Stimulated activated naive CD8-positive, alpha-beta T cell treated with anti-CD3 and anti-CD28 coated beads, Interleukin-15, amount 100 ng/mL, for 72 hours (primary cell): ENCODE measurements at regions not wholly inside any gene's neighbourhood (a gene's known extent, or its start where the extent isn't known, plus 50 kb on each side); places are given as distances from the start of the nearest gene placed in this dataset.
A peak's percentile ranks its signal among the peaks of the same experiment; 100 is the strongest.

Source experiments
- ATAC-seq: fragments of 150-1000 bp; cut with Tn5 transposase; 2 replicates; pipeline ENCODE4 v1.10.0; 2021; ENCODE audit warnings: mild to moderate bottlenecking, moderate library complexity
- DNase-seq, 2 donors: peaks; one replicate each; pipeline ENCODE4 v3.0.0; 2021 to 2022
- H3K27ac Mint-ChIP-seq, 2 donors: one replicate each; pipeline ENCODE4 v1.8.0; 2022; ENCODE audit warnings: mild to moderate bottlenecking in 2 of 2, mixed read lengths in 2 of 2, moderate library complexity in 2 of 2
- H3K27me3 Mint-ChIP-seq: one replicate; pipeline ENCODE4 v1.8.0; 2022; ENCODE audit warnings: mixed read lengths
- H3K4me1 Mint-ChIP-seq: one replicate; pipeline ENCODE4 v1.8.0; 2022; ENCODE audit warnings: mild to moderate bottlenecking, mixed read lengths
- H3K4me3 Mint-ChIP-seq, 2 donors: one replicate each; pipeline ENCODE4 v1.8.0; 2022; ENCODE audit warnings: mild to moderate bottlenecking in 2 of 2, mixed read lengths in 2 of 2, moderate library complexity in 1 of 2
- H3K9me3 Mint-ChIP-seq, 2 donors: one replicate each; pipeline ENCODE4 v1.8.0; 2022; ENCODE audit warnings: mixed read lengths in 2 of 2

- Mint-ChIP-seq H3K27ac (no peak overlapping the region), H3K27me3 (peaks cover 31% of the 10 kb centered on the region), H3K4me1 (no peaks in the 10 kb centered on the region), H3K9me3 (no peaks in the 10 kb centered on the region), H3K4me3 (no peak overlapping the region)
- no peak for DNase-seq
- ATAC-seq = no peak
Observed at GRCh38 chr20:1792274-1792673, 102.9 kb upstream of the SIRPA start.

GRCh38 chr20:1790386-1790785 is 104.8 kb upstream of the SIRPA start:
- Mint-ChIP-seq H3K4me1 (no peaks in the 10 kb centered on the region), H3K27ac (no peak overlapping the region), H3K4me3 (no peak overlapping the region), H3K27me3 (peaks cover 42% of the 10 kb centered on the region), H3K9me3 (no peaks in the 10 kb centered on the region)
- no peak for DNase-seq
- ATAC-seq = no peak

DNA sequence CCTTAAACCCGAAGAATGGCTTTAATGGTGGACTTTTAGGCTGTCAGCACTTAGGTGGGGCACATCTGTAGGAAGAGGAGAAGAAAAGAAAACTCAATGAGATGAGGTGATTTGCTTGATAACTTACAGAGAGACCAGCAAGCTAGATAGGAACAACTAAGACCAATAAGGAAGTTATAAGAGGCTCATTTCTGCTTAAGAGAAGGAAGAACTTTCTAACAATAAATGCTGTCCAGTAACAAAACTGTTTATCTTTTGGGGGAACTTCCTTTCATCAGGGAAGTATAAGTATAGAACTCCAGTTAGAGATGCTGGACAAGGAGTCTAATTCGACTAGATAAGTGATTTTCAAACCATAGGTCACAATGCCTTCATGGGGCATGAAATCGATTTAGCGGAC is 107.2 kb upstream of the SIRPA start:
- H3K9me3 Mint-ChIP-seq = no peaks in the 10 kb centered on the region
- ATAC-seq = no peak
- DNase-seq = no peak
- H3K27ac Mint-ChIP-seq = no peak overlapping the region
- no peaks in the 10 kb centered on the region for H3K4me1 Mint-ChIP-seq
- peaks cover 47% of the 10 kb centered on the region for H3K27me3 Mint-ChIP-seq
- H3K4me3 Mint-ChIP-seq = no peak overlapping the region

DNA sequence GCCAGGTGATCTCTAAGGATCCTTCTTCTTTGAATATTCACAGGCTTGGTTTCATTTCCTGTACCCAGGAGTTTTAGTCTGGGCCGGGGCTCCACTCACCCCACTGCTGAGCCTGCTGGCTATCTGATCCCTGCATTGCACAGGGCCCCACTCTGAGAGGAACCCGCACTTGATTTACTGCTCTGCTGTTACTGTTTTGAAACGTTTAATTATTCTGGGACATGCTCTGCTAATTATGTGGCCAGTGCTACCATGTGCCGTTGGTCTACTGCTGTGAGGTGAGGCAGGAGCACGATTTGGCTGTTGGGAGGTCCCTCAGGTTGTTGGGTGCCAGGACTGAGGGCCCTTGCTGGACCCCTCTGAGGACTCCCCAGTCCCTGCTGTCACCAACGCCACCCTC is 108.7 kb upstream of the SIRPA start:
- Mint-ChIP-seq H3K27me3 (peaks cover 47% of the 10 kb centered on the region), H3K9me3 (no peaks in the 10 kb centered on the region), H3K4me1 (no peaks in the 10 kb centered on the region), H3K4me3 (no peak overlapping the region), H3K27ac (no peak overlapping the region)
- no peak for ATAC-seq
- DNase-seq = no peak

- Mint-ChIP-seq H3K27ac (no peak overlapping the region), H3K4me3 (no peak overlapping the region), H3K4me1 (no peaks in the 10 kb centered on the region), H3K9me3 (no peaks in the 10 kb centered on the region), H3K27me3 (peaks cover 53% of the 10 kb centered on the region)
- no peak for DNase-seq
- ATAC-seq = no peak
Observed at GRCh38 chr20:1784586-1784985, 110.6 kb upstream of the SIRPA start.

DNA sequence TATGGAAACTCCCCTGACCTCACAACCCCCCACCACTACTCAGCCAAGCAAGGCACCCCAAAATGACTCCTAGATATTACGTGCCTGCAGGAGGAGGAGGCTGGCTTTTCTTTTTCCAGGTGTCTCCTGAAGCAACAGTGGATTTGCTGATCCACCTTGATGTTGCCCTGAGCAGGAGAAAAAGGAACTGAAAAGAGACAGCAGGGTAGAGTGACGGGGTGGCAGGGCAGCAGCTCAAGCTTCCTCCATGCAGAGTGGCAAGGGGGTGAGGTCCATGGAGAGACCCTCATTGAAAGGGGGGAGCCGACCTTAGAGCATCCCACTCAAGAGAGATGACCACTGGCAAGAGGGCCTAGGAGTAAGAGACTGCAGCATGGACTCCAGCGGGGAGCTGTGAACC is 112.0 kb upstream of the SIRPA start:
- H3K4me3 Mint-ChIP-seq = no peak overlapping the region
- no peaks in the 10 kb centered on the region for H3K4me1 Mint-ChIP-seq
- no peak overlapping the region for H3K27ac Mint-ChIP-seq
- ATAC-seq = no peak
- H3K9me3 Mint-ChIP-seq = no peaks in the 10 kb centered on the region
- DNase-seq = no peak
- H3K27me3 Mint-ChIP-seq = peaks cover 45% of the 10 kb centered on the region

- peaks cover 4% of the 10 kb centered on the region for H3K4me1 Mint-ChIP-seq
- peaks cover 34% of the 10 kb centered on the region for H3K27me3 Mint-ChIP-seq
- DNase-seq (no peak), ATAC-seq (no peak)
- no peaks in the 10 kb centered on the region for H3K9me3 Mint-ChIP-seq
- H3K27ac Mint-ChIP-seq = no peak overlapping the region
- no peak overlapping the region for H3K4me3 Mint-ChIP-seq
Observed at GRCh38 chr20:1782181-1782580, 113.0 kb upstream of the SIRPA start.

DNA sequence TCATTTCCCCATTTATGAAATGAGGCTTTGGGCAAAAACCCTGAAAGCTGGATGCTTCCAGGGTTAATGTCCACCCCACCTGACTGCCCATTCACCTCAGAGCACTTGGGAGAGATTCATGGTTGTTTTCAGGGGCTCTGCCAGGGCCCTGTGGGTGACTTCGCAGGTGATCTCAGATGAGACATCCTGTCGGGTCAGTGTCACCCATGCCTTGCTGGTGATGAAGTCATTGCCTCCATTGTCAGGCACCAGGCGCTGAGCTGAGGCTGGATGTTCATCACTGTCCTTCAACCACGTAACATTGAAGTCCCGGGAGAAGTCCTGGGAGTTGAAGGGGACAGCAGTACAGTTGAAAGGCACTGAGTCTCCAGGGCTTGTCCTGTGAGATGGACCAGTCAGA is 115.6 kb upstream of the SIRPA start:
- Mint-ChIP-seq H3K9me3 (no peaks in the 10 kb centered on the region), H3K4me1 (peaks cover 23% of the 10 kb centered on the region), H3K27ac (no peak overlapping the region), H3K27me3 (peaks cover 11% of the 10 kb centered on the region), H3K4me3 (no peak overlapping the region)
- DNase-seq (no peak), ATAC-seq (no peak)

GRCh38 chr20:1778338-1778737 is 116.9 kb upstream of the SIRPA start:
- no peak overlapping the region for H3K27ac Mint-ChIP-seq

DNA sequence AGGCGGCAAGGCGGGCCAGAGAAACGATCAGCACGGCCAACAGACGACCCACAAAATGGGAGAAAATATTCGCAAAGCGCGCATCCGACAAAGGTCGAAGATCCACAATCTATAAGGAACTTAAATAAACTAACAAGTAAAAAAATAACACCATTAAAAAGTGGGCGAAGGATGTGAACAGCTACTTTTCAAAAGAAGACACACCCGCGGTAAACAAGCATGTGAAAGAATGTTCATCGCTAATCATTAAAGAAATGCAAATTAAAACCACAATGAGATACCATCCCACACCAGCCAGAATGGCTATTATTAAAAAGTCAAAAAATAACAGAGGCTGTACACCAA is 117.8 kb upstream of the SIRPA start:
- peak overlapping the region; percentile 85 to 90 for H3K27ac Mint-ChIP-seq
- DNase-seq = no peak

More at GRCh38 chr20:1778338-1778737, 116.9 kb upstream of the SIRPA start:
- Mint-ChIP-seq H3K9me3 (no peaks in the 10 kb centered on the region), H3K27me3 (peaks cover 11% of the 10 kb centered on the region), H3K4me1 (peaks cover 23% of the 10 kb centered on the region), H3K4me3 (no peak overlapping the region)
- ATAC-seq (no peak), DNase-seq (no peak)

DNA sequence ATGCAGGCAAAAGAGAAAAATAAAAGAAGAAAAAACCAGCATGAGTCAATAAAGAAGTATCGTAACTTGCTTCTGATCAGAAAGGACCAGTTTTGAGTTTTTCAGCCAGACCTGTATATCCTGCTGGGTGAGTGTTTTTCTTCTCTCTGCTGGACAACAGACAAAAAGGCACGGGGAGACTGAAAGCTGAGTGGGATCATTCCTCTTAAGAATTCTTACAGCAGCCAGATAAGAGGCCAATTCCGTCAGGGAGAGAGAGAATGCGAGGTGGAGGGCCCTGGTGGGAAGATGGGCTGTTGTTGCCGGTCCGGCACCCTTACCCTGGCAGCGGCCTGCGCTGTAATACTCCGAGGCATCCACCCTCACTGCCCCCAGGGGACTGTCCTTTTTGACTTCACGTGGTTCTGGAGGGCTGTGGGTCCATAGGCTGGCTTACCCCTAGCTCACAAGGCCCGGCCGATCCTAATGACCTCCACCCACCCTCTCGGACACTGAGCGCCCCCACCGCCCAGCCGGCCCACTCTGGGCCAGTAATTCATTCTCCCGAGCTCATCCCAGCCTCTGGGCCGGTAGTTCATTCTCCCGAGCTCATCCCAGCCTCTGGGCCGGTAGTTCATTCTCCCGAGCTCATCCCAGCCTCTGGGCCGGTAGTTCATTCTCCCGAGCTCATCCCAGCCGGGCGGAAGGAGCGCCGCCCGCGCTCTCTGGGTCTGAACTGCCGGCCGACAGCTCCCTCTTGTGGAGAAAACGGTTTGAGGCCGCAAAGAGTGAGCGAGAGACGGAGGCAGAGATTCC is 118.3 kb upstream of the SIRPA start:
- ATAC-seq (peak; percentile 87), DNase-seq (peak; percentile 84)
- H3K27me3 Mint-ChIP-seq = peaks cover 11% of the 10 kb centered on the region
- H3K4me1 Mint-ChIP-seq = peaks cover 23% of the 10 kb centered on the region
- peak overlapping the region; percentile 85 to 90 for H3K27ac Mint-ChIP-seq
- peak overlapping the region; percentile 85 to 88 for H3K4me3 Mint-ChIP-seq
- no peaks in the 10 kb centered on the region for H3K9me3 Mint-ChIP-seq

More for the DNA sequence above, 117.8 kb upstream of the SIRPA start:
- Mint-ChIP-seq H3K4me3 (peak overlapping the region; percentile 85 to 88), H3K27me3 (peaks cover 11% of the 10 kb centered on the region), H3K4me1 (peaks cover 23% of the 10 kb centered on the region), H3K9me3 (no peaks in the 10 kb centered on the region)
- ATAC-seq = no peak

- Mint-ChIP-seq H3K4me1 (peaks cover 23% of the 10 kb centered on the region), H3K27ac (no peak overlapping the region), H3K4me3 (no peak overlapping the region), H3K27me3 (peaks cover 4% of the 10 kb centered on the region), H3K9me3 (no peaks in the 10 kb centered on the region)
- no peak for DNase-seq
- no peak for ATAC-seq
Observed at GRCh38 chr20:1775117-1775516, 117.5 kb upstream of the SIRPG start.

DNA sequence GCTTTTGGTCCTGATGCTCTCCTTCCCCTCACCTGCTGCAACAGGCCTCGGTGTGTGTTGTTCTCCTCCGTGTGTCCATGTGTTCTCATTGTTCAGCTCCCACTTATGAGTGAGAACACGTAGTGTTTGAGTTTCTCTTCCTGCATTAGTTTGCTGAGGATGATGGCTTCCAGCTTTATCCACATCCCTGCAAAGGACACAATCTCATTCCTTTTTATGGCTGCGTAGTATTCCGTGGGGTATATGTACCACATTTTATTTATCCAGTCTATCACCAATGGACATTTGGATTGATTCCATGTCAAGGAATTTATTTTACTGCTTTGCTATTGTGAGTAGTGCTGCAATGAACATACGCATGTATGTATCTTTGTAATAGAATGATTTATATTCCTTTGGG is 116.9 kb upstream of the SIRPG start:
- no peak for DNase-seq
- Mint-ChIP-seq H3K9me3 (no peaks in the 10 kb centered on the region), H3K27me3 (no peaks in the 10 kb centered on the region), H3K4me3 (no peak overlapping the region), H3K4me1 (peaks cover 23% of the 10 kb centered on the region), H3K27ac (no peak overlapping the region)
- no peak for ATAC-seq

- ATAC-seq = no peak
- Mint-ChIP-seq H3K4me3 (no peak overlapping the region), H3K4me1 (peaks cover 23% of the 10 kb centered on the region), H3K27me3 (no peaks in the 10 kb centered on the region), H3K9me3 (no peaks in the 10 kb centered on the region), H3K27ac (no peak overlapping the region)
- DNase-seq = no peak
Observed at GRCh38 chr20:1773816-1774215, 116.2 kb upstream of the SIRPG start.

GRCh38 chr20:1769491-1769890 is 111.9 kb upstream of the SIRPG start:
- no peaks in the 10 kb centered on the region for H3K4me1 Mint-ChIP-seq
- ATAC-seq (no peak), DNase-seq (no peak)
- H3K9me3 Mint-ChIP-seq = no peaks in the 10 kb centered on the region
- H3K27me3 Mint-ChIP-seq = no peaks in the 10 kb centered on the region
- no peak overlapping the region for H3K4me3 Mint-ChIP-seq
- H3K27ac Mint-ChIP-seq = no peak overlapping the region

- H3K4me3 Mint-ChIP-seq = no peak overlapping the region
- no peaks in the 10 kb centered on the region for H3K27me3 Mint-ChIP-seq
- ATAC-seq = no peak
- H3K9me3 Mint-ChIP-seq = no peaks in the 10 kb centered on the region
- no peak overlapping the region for H3K27ac Mint-ChIP-seq
- DNase-seq = no peak
- no peaks in the 10 kb centered on the region for H3K4me1 Mint-ChIP-seq
Observed at GRCh38 chr20:1766731-1767130, 109.2 kb upstream of the SIRPG start.
